Pancreas (tissue), 10 donors: ENCODE measurements at regions not wholly inside any gene's neighbourhood (a gene's known extent, or its start where the extent isn't known, plus 50 kb on each side); places are given as distances from the start of the nearest gene placed in this dataset.
A peak's percentile ranks its signal among the peaks of the same experiment; 100 is the strongest.

Experiments
- ATAC-seq, 4 donors: fragments of 200-7000 bp; cut with Tn5 transposase; one replicate each; pipeline versions ENCODE4 v1.8.0 to v1.9.1; 2020; ENCODE audit warnings: mild to moderate bottlenecking in 4 of 4, moderate library complexity in 4 of 4
- DNase-seq, 6 donors: peaks; one replicate each; pipeline ENCODE4 v3.0.0-alpha.2; 2020
- FAIRE-seq: peaks from 2 replicates; lab custom pipeline; 2012; peaks lifted over from hg19 to GRCh38; lab: Jason Lieb, UNC
- H3K27ac ChIP-seq, 4 donors: fragments of 200-600 bp; sonication (generic); 1 replicate in 3 of 4; 2 replicates in 1 of 4; pipeline versions ENCODE4 v1.5.0 to v1.8.0; 2020
- H3K27me3 ChIP-seq, 4 donors: fragments of 200-600 bp; one replicate each; pipeline ENCODE4 v1.8.0; 2021
- H3K36me3 ChIP-seq, 3 donors: fragments of 200-600 bp; sonication (generic) in 1 of 3; one replicate each; pipeline versions ENCODE4 v1.5.0 to v1.8.0; 2020 to 2021
- H3K4me1 ChIP-seq, 3 donors: fragments of 200-600 bp; one replicate each; pipeline ENCODE4 v1.8.0; 2021
- H3K4me3 ChIP-seq, 4 donors: fragments of 200-600 bp; sonication (generic) in 2 of 4; one replicate each; pipeline versions ENCODE4 v1.5.0 to v1.8.0; 2020 to 2021
- H3K9me3 ChIP-seq, 4 donors: fragments of 200-600 bp; one replicate each; pipeline ENCODE4 v1.8.0; 2021
- CTCF ChIP-seq, 4 donors: fragments of 200-600 bp; sonication (generic) in 3 of 4; IDR thresholded peaks; one replicate each; pipeline versions ENCODE4 v1.5.0 to v1.8.0; 2021; ENCODE audit warnings: antibody characterized with exemption in 4 of 4
- WGBS, 2 donors: extraction: QIAGEN DNeasy Blood & Tissue Kit; methylation state at CpG; one replicate each; pipeline ENCODE4 v1.1.7; 2013; 5-methylcytosine and 5-hydroxymethylcytosine counted together
- intact Hi-C, 3 donors: fragments of 100-400 bp; cut with DNase I; formaldehyde crosslinking; loops; one replicate each; pipeline versions ENCODE4 v1.11.1 to v1.14.2; 2022
- donor health status: healthy with polysubstance abuse.
- donor health status: DM: no; HTN: no; CAD: no; lungs with moderate emphysema.
- donor health status: DM: no; HTN: no; CAD: no.
- donor health status: control.
- donor health status: control.
- donor health status: Bipolar disorder and iron deficiency.
- donor health status: DM: yes; HTN: yes; CAD: no.
- donor health status: DM: no; HTN: no; CAD: no.
- donor health status: DM: no; HTN: no; CAD: no.
- donor health status: DM: yes; HTN: yes; CAD: no.

- TF ChIP-seq CTCF (IDR thresholded peaks at IDR 0.05), result no peak
- Histone ChIP-seq H3K27ac (peak overlapping the region in 2 of 4 donors; percentile 57 to 66), H3K4me3 (no peak overlapping the region), H3K4me1 (peaks cover 7 to 13% (median 7%) of the 10 kb centered on the region in 3 donors), H3K36me3 (no peaks in the 10 kb centered on the region), H3K27me3 (no peaks in the 10 kb centered on the region), H3K9me3 (no peaks in the 10 kb centered on the region)
- 30 to 33% methylated on average over 13 of the region's 13 CpGs for WGBS, 2 donors
- peak; percentile 85 for FAIRE-seq
- ATAC-seq, result peak; percentile 91 to 96 (median 95)
- intact Hi-C loops, result no loop called here
- peak; percentile 86 to 96 (median 90) for DNase-seq
Measured at GRCh38 chr1:228902781-228903433, 167.6 kb downstream of the RHOU start.

GRCh38 chr1:228903434-228904071 lies 168.3 kb downstream of the RHOU start:
- intact Hi-C loops, result no loop called here
- no peak for DNase-seq
- peak; percentile 3 to 12 (median 6) for ATAC-seq

GRCh38 chr1:228904222-228904621 lies 168.9 kb downstream of the RHOU start:
- Histone ChIP-seq H3K27ac (no peak overlapping the region), H3K27me3 (no peaks in the 10 kb centered on the region), H3K36me3 (no peaks in the 10 kb centered on the region), H3K9me3 (no peaks in the 10 kb centered on the region), H3K4me3 (no peak overlapping the region), H3K4me1 (peaks cover 7 to 13% (median 7%) of the 10 kb centered on the region in 3 donors)
- DNase-seq (no peak), ATAC-seq (no peak), FAIRE-seq (no peak)
- no peak for TF ChIP-seq CTCF (IDR thresholded peaks at IDR 0.05)
- intact Hi-C loops, result no loop called here
- WGBS, 2 donors, result 90 to 94% methylated on average over 4 of the region's 4 CpGs

More at GRCh38 chr1:228903434-228904071, 168.3 kb downstream of the RHOU start:
- H3K4me1 ChIP-seq, result peaks cover 7 to 13% (median 7%) of the 10 kb centered on the region in 3 donors
- no peaks in the 10 kb centered on the region for H3K9me3 ChIP-seq
- FAIRE-seq, result no peak
- H3K27ac ChIP-seq, result peak overlapping the region in 2 of 4 donors; percentile 57 to 66
- WGBS, 2 donors, result 68 to 83% methylated on average over 9 of the region's 9 CpGs
- H3K36me3 ChIP-seq, result no peaks in the 10 kb centered on the region
- TF ChIP-seq CTCF (IDR thresholded peaks at IDR 0.05), result no peak
- no peaks in the 10 kb centered on the region for H3K27me3 ChIP-seq
- H3K4me3 ChIP-seq, result no peak overlapping the region

- no peak for DNase-seq
- Histone ChIP-seq H3K27me3 (no peaks in the 10 kb centered on the region), H3K27ac (no peak overlapping the region), H3K4me3 (no peak overlapping the region), H3K4me1 (peaks cover 7 to 13% (median 7%) of the 10 kb centered on the region in 3 donors), H3K9me3 (no peaks in the 10 kb centered on the region), H3K36me3 (no peaks in the 10 kb centered on the region)
- TF ChIP-seq CTCF (IDR thresholded peaks at IDR 0.05), result no peak
- whole genome bisulfite sequencing, 2 donors, result 91 to 98% methylated on average over 2 of the region's 2 CpGs
- intact Hi-C loops, result no loop called here
- no peak for ATAC-seq
- FAIRE-seq, result no peak
Measured at GRCh38 chr1:228905701-228906101, 170.4 kb downstream of the RHOU start.
